NT2/D1 (cell line): ENCODE measurements at regions not wholly inside any gene's neighbourhood (a gene's known extent, or its start where the extent isn't known, plus 50 kb on each side); places are given as distances from the start of the nearest gene placed in this dataset.
"Not testable (repeated sequence)": the region's sequence is repeated elsewhere in the genome, so short reads cannot be mapped to it uniquely, and the experiment has no call there.

Experiments used
- DNase-seq: peaks from one replicate; pipeline ENCODE4 v3.0.0-alpha.2; 2011; ENCODE audit warnings: low read depth, low spot score
- H3K27me3 ChIP-seq: 2 replicates; pipeline ENCODE4 v1.6.0; 2011; ENCODE audit warnings: mild to moderate bottlenecking; ENCODE audit not compliant: insufficient read length, insufficient read depth
- H3K36me3 ChIP-seq: 2 replicates; pipeline ENCODE4 v1.6.1; 2011; ENCODE audit warnings: mild to moderate bottlenecking, low read length, mixed read lengths; ENCODE audit not compliant: insufficient read depth, insufficient read length
- H3K4me1 ChIP-seq: 2 replicates; pipeline ENCODE4 v1.5.1; 2011; ENCODE audit not compliant: insufficient read depth, insufficient read length
- H3K4me3 ChIP-seq: 2 replicates; pipeline ENCODE4 v1.5.1; 2011; ENCODE audit warnings: low read depth; ENCODE audit not compliant: insufficient read length
- H3K9ac ChIP-seq: 2 replicates; pipeline ENCODE4 v1.6.0; 2011; ENCODE audit warnings: low read depth; ENCODE audit not compliant: insufficient read length
- H3K9me3 ChIP-seq: 2 replicates; pipeline ENCODE4 v1.5.1; 2011; ENCODE audit warnings: mild to moderate bottlenecking, low read length; ENCODE audit not compliant: insufficient read depth
- SUZ12 ChIP-seq: IDR thresholded peaks from 2 replicates; pipeline ENCODE4 v1.6.1; 2011; ENCODE audit not compliant: insufficient read length, insufficient read depth; ENCODE audit errors: extremely low read depth
- YY1 ChIP-seq: IDR thresholded peaks from 2 replicates; pipeline ENCODE4 v1.6.1; 2011; ENCODE audit not compliant: insufficient read length, insufficient read depth
- ZNF274 ChIP-seq: IDR thresholded peaks from 2 replicates; pipeline ENCODE4 v1.6.1; 2011; ENCODE audit warnings: mild to moderate bottlenecking, low read depth, low read length

GRCh38 chr1:176396604-176397395, 66.2 kb upstream of the PAPPA2 start:
- not testable (repeated sequence) for H3K36me3 ChIP-seq, H3K27me3 ChIP-seq, H3K4me3 ChIP-seq, H3K4me1 ChIP-seq, H3K9ac ChIP-seq, DNase-seq
- peaks cover 13% of the 10 kb centered on the region; the same call in 1 of the 2 replicates for H3K9me3 ChIP-seq

GRCh38 chr1:176391621-176392020, 71.4 kb upstream of the PAPPA2 start:
- no peak for DNase-seq
- no peak for TF ChIP-seq YY1
- TF ChIP-seq ZNF274, result no peak
- no peak for TF ChIP-seq SUZ12
- Histone ChIP-seq H3K4me1 (peaks cover 2% of the 10 kb centered on the region), H3K9me3 (0 out of 2 replicates have a peak, but pooled peaks cover 6% of the 10 kb centered on the region), H3K27me3 (no peaks in the 10 kb centered on the region), H3K4me3 (no peak overlapping the region), H3K9ac (no peak overlapping the region), H3K36me3 (no peaks in the 10 kb centered on the region)

DNA sequence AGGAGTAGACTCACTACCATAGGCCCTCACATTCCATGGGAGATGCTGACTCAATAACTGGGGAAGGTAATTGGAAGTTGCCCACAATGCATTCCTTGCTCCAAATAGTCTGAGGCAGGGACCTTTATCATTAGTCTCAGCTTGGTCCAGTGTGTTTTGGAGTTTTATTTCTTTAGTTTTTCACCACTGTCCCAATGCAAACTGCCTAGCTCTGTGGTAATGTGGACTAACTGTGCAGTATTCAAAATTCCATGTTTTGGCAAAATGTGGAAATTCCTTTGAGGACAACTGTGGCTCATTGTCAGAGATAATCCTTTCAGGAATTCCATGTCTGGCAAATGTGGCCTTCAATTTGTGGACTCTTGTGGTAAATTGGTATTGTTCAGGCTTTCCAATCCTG, 78.1 kb upstream of the PAPPA2 start:
- no peaks in the 10 kb centered on the region for H3K4me1 ChIP-seq
- TF ChIP-seq YY1, result no peak
- no peak for TF ChIP-seq ZNF274
- no peak for TF ChIP-seq SUZ12
- no peak overlapping the region for H3K4me3 ChIP-seq
- H3K9ac ChIP-seq, result no peak overlapping the region
- DNase-seq, result no peak
- no peaks in the 10 kb centered on the region for H3K27me3 ChIP-seq
- no peaks in the 10 kb centered on the region for H3K36me3 ChIP-seq
- H3K9me3 ChIP-seq, result peaks cover 8% of the 10 kb centered on the region; the same call in 1 of the 2 replicates

GRCh38 chr1:176382163-176382562, 80.8 kb upstream of the PAPPA2 start:
- no peak overlapping the region for H3K9ac ChIP-seq
- H3K9me3 ChIP-seq, result peaks cover 8% of the 10 kb centered on the region; the same call in 1 of the 2 replicates
- TF ChIP-seq SUZ12 (no peak), YY1 (no peak), ZNF274 (no peak)
- no peaks in the 10 kb centered on the region for H3K4me1 ChIP-seq
- no peaks in the 10 kb centered on the region for H3K27me3 ChIP-seq
- H3K4me3 ChIP-seq, result no peak overlapping the region
- no peak for DNase-seq
- no peaks in the 10 kb centered on the region for H3K36me3 ChIP-seq

- peaks cover 8% of the 10 kb centered on the region; the same call in 1 of the 2 replicates for H3K9me3 ChIP-seq
- DNase-seq, result no peak
- H3K27me3 ChIP-seq, result no peaks in the 10 kb centered on the region
- no peaks in the 10 kb centered on the region for H3K4me1 ChIP-seq
- no peak overlapping the region for H3K9ac ChIP-seq
- H3K36me3 ChIP-seq, result no peaks in the 10 kb centered on the region
- TF ChIP-seq YY1, result no peak
- TF ChIP-seq SUZ12, result no peak
- TF ChIP-seq ZNF274, result no peak
- no peak overlapping the region for H3K4me3 ChIP-seq
Measured at GRCh38 chr1:176379626-176380339, 83.2 kb upstream of the PAPPA2 start.

- no peaks in the 10 kb centered on the region for H3K27me3 ChIP-seq
- H3K9me3 ChIP-seq, result peaks cover 2% of the 10 kb centered on the region; the same call in 1 of the 2 replicates
- no peaks in the 10 kb centered on the region for H3K4me1 ChIP-seq
- no peak for TF ChIP-seq YY1
- no peak for TF ChIP-seq ZNF274
- no peak for TF ChIP-seq SUZ12
- H3K9ac ChIP-seq, result no peak overlapping the region
- H3K36me3 ChIP-seq, result no peaks in the 10 kb centered on the region
- no peak overlapping the region for H3K4me3 ChIP-seq
- DNase-seq, result peak; percentile 84
Measured at GRCh38 chr1:176374967-176375569, 87.9 kb upstream of the PAPPA2 start.

DNA sequence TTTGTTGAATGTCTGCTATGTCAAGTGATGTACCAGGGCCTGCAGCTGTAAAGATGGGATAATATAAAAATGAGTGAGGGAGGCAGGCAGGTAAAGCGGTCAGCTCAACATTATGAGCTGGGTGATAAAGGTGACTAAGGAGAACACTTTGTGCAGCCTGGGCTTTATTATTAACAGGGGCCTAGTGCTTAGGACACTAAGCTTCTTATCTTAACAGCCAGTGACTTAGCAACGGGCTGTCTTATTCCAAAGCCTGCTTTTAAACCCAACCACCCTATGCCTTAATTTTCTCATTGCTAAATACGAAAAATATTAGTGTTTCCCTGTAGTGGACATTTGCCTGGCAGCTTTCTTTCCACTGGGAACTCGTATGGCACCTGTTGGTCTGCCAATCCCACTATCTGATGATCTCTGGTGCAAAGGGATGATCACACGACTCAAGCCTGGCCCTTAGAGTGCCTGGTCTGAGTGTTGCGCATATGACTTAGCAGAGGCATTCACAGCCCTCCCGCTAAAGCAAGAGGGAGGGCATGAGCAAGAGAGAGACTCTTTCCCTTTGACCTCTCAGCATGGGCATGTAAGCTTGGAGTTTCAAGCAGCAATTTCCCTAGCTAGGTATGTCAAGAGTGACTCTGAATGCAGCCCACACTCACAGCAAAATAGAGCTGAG, 98.6 kb upstream of the PAPPA2 start:
- no peak for TF ChIP-seq SUZ12
- no peak for TF ChIP-seq YY1
- TF ChIP-seq ZNF274, result no peak
- H3K4me3 ChIP-seq, result no peak overlapping the region

DNA sequence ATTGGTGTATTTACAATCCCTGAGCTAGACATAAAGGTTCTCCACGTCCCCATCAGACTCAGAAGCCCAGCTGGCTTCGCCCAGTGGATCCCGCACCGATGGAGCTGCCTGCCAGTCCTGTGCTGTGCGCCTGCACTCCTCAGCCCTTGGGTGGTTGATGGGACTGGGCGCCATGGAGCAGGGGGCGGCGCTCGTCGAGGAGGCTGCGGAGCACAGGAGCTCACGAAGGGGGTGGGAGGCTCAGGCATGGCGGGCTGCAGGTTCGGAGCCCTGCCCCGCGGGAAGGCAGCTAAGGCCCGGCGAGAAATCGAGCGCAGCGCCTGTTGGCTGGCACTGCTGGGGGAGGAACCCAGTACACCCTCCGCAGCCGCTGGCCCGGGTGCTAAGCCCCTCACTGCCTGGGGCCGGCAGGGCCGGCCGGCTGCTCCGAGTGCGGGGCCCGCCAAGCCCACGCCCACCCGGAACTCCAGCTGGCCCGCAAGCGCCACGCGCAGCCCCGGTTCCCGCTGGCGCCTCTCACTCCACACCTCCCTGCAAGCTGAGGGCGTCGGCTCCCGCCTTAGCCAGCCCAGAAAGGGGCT, 113.8 kb upstream of the PAPPA2 start:
- not testable (repeated sequence) for H3K4me3 ChIP-seq, H3K4me1 ChIP-seq, H3K27me3 ChIP-seq, H3K9ac ChIP-seq, DNase-seq, H3K36me3 ChIP-seq
- H3K9me3 ChIP-seq, result peaks cover 19% of the 10 kb centered on the region

More for the DNA sequence above, 98.6 kb upstream of the PAPPA2 start:
- H3K9me3 ChIP-seq, result no peaks in the 10 kb centered on the region
- H3K9ac ChIP-seq, result no peak overlapping the region
- H3K27me3 ChIP-seq, result no peaks in the 10 kb centered on the region
- no peaks in the 10 kb centered on the region for H3K36me3 ChIP-seq
- H3K4me1 ChIP-seq, result no peaks in the 10 kb centered on the region
- DNase-seq, result peak; percentile 44
